ENCODE measurements at regions not wholly inside any gene's neighbourhood (a gene's known extent, or its start where the extent isn't known, plus 50 kb on each side); places are given as distances from the start of the nearest gene placed in this dataset.
A peak's percentile ranks its signal among the peaks of the same experiment; 100 is the strongest.
"Not testable (repeated sequence)": the region's sequence is repeated elsewhere in the genome, so short reads cannot be mapped to it uniquely, and the experiment has no call there.

DNA sequence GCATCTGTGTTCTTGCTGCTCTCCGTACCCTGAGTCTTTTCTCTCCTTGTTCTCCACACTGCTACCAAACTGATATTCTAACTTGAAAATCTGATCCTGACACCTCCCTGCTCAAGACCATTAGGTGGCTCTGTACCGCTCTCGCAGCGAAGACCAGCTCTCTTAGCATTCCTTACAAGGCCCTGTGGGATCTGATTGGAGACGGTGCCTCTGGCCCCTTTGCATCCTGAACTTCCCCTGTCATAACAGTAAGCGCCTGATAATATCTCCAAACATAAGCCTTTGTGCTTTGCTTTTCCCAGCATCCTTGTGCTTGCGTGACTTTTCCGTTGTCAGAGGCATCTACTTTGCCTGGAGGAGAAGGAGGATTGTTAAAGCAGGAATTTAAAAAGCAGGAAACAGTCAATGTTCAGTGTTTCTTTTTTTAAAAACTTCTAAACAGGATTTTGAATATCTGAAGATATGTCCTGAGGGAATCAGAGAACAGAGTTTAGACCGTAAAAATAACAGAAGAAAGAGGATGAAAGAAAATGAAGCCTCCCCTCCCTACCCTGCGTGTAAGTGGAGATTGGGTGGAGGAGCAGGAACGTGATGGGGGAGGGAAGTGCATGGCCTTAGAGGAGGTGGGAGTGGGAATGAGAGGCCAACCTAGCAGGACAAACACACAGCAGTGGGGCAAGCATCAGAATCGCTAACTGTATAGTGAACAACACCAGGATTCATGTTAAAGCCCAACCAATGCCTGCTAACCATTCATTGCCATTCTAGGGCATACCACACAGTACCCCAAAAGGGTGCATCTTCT is 89.2 kb upstream of the STMND1 start:
- DNase-seq (ENCODE audit: low spot score) = no peak

DNA sequence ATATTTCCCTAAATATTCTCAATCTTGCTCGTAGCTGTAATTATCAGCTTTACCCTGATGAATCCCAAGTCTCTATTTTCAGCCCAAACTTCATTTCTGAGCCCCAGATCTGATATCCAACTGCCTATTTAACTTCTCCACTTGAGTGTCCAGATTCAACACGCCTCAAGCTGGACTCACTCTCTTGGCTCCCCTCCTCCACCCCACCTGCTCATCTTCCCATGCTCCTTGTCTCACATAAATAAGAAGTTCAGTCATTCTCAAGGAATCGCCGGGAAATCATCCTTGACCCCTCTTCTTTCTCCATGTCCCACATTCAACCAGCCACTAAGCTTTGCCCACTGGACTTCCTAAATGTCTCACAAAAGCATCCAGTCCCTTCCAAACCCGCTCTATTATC is 89.9 kb upstream of the STMND1 start:
- no peak for DNase-seq (ENCODE audit: low spot score)

DNA sequence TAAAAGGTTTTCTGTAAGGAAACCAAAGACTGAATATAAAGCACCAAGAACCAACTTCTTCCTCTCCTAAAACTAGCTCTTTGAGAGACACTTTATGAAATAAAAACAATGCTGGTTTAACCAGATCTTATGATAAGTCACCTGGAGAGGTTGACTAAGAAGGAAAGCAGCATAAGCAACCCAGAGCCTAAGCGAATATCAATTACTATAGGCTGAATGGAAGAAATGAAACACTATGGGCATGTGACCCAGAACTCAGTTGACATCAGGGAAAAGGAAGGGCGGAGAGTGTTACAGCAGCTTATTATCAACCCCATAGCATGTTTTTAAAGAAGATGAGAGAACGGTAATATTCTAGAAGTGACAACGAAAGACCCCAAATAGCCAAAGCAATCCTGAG is 94.1 kb upstream of the STMND1 start:
- peak; percentile 31 for DNase-seq (ENCODE audit: low spot score)

DNA sequence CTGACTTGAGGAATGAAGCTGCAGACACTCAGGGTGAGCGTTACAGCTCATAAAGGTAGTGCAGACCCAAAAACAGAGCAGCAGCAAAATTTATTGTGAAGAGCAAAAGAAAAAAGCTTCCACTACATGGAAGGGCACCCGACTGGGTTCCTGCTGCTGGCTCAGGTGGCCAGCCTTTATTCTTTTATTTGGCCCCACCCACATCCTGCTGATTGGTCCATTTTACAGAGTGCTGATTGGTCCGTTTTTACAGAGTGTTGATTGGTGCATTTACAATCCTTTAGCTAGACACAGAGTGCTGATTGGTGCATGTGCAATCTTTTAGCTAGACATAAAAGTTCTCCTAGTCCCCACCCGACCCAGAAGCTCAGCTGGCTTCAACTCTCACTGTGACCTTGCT is 95.3 kb upstream of the STMND1 start:
- DNase-seq (ENCODE audit: low spot score) = no peak

DNA sequence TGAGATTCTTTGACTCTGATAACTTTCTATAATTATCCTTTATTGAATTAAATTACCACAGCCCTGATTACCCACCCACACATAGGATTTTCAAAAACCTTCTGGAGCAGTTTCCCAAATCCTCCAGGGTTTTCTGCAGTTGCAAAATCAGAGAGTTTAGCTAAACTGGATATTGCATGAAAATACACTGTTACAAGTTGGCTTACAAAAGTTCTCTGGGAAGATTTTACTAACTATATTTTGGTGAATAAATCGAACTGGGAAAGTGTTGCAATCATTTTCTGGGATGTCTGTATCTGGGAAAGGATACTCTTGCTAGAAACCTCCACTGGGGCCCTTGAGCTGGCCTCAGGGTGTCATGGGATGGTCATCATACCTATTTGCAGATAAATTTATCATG is 97.6 kb upstream of the STMND1 start:
- no peak for DNase-seq (ENCODE audit: low spot score)

DNA sequence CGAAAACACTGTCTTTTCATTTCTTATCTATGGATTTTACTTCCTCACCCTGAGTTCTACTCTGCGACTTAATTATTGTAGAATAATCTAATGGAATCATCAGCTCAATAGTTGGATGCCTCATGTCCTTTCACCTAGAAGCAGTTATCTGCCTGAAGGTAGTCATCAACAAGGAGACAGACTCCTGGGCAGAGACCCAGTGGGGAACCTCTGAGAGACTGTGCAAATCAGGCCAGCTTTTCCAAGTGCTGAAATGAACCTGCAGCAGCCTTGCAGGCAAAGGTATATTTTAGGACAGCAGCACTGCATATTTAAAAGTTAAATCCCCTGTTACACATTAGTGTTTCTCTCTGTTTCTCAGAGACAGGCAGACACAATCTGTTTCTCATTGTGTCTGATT is 99.7 kb upstream of the STMND1 start:
- no peak for DNase-seq (ENCODE audit: low spot score)

DNA sequence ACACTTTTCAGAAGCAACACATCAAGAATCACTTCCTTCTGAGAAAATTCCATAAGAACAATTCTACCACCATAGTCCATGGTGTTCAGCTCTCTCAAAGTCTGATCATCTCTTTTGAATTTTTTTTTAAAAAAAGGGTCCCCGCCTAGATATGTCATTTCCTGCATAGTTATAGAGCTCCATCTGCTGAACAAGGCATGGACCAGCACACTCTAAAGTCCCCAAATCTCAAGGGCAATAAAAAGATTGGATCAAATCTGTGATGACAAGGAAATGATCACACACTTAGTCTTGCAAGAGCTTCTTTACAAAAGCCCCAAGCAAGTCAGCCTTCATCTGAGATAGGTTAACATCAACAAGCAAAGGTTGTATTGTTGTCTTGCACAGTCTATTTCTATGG is 100.7 kb upstream of the STMND1 start:
- DNase-seq (ENCODE audit: low spot score) = no peak

DNA sequence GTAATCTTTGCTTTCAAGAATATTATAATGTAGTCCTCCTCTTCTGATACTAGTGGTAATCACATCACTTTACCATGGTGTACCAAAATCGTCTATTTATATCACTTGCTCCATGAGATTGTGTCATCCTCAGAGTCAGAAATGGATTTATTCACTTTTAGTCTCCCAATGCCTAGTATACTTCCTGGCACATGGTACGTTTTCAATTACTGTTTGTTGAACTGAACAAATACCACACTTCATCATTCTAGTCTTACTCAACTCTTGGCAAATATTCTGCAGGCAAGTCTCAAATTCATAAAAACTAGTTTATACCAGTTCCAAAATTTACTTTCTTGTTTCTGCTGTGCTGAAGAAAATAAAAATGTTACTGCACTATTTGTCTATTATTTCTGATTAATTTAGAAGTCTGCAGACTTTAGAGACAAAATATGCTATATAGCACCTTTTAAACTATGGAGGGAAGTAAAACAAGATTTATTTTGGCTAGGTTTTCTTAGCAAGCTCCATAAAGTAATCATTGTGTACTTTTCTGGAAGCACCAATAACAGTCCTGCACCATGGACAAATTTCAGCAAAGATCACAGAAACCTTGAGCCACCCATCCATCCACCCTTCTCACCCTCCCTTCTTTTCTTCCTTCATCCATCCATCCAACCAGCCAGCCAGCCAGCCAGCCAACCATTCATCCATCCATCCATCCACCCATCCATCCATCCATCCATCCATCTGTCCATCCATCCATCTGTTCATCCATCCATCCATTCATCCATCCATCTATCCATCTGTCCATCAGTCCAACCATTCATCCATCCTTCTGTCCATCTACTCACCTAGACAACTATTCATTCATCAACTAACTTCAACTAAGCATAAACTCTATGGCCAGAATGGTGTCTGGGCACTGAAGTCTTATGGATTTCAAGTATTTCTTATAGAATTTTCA is 102.1 kb upstream of the STMND1 start:
- DNase-seq (ENCODE audit: low spot score) = no peak

DNA sequence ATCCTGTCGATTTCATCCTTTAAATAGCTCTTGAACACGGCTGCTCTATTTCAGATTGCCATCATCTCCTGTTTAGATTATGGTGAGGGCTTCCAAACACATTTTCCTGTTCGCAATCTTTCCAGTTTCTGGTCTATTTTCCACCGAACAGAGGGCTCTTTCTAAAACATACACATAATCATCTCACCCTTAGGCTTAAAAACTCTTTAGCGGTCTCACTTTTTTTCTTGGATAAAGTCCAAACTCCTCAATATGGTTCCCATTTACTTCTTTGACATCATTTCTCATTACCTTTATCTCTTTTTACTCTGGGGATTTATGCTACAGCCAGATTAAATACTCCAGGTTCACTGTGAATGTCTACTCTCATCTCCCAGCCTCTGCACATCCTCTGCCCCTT is 103.4 kb upstream of the STMND1 start:
- DNase-seq (ENCODE audit: low spot score) = no peak

DNA sequence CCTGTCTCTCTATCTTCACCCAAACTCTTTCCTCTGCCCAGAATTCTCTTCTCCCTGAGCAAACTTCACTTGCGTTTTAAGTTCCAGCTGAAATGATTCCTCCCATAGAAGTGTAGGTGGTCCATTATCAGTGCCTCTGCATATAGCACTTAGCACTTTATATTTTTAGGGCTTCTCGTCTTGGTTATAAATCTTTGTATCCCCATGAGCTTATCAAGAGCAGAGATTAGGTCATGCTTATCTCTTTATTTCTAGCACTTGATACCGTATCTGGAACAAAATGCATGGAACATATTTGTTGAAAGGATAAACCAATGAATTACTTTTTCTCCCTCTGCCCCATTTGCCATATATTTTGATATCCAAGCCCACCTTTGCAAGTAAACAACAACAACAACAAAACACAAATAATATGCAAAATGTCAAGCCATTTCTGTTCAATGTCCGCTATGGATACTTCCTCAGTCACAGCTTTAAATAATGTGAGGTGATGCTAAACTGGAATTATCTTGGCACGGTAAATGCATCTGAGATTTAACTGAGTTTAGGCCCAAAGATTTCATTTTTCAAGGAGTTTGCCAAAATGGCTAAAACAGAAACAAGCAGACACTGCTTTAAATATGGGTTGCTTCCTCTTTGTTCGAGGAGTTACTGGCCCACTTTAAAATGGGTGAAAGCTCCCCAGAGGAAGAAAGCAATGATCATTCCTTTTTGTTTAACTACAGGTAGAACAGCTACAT is 106.2 kb upstream of the STMND1 start:
- DNase-seq (ENCODE audit: low spot score) = no peak

DNA sequence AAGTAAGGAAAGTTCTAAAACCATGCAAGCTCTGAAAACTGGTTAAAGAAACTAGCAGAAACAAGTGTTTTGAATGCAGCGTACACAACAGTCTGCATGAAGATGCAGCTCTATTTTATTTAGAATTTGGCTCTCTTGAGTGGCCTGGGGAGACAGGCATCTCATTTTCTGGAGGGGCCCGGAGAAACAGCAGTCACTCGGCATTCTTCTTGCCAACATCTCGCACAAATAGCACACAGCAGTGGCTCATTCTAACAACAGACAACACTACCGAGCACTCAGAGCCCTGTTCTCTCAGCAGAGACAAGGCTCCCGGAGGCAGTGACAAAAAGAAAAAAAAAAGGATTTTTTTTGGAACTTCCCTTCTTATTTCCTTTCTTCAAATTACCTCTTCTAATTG is 108.5 kb upstream of the STMND1 start:
- DNase-seq (ENCODE audit: low spot score) = no peak

DNA sequence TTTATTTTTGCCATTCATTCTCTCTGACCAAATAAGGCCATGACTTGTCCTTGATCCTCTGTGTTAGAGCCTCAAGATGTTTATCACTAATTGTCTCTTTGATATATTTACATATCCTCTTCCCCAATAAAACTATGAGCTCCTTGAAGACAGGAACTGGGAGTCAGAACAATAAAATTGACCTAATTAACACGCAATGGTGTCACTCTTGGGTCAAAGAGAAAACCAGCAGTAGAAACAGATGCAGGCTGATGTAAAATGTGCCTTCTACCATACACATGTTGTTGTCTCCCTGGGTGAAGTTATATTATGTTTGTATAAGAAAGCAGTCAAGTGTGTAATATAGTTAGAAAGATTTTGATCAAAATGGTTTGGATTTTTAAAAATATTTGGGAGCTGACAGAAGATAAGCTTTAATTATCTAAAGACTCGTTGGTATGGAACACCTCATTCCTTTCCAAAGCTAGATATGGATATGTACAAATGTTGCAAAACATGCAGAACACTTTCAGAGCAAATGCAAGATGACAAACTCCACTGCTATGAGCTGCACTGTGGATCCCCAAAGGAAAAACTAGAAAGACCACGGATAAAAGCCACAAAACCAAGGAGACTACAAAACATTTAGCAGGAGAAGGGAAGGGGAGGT is 109.7 kb upstream of the STMND1 start:
- DNase-seq (ENCODE audit: low spot score) = no peak

DNA sequence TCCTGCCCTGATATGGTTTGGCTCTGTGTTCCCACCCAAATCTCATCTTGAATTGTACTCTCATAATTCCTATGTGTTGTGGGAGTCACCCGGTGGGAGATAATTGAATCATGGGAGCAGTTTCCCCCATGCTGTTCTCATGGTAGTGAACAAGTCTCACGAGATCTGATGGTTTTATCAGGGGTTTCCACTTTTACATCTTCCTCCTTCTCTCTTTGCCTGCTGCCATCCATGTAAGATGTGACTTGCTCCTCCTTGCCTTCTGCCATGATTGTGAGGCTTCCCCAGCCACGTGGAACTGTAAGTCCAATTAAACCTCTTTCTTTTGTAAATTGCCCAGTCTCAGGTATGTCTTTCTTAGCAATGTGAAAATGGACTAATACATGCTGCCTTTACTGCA is 111.9 kb upstream of the STMND1 start:
- not testable (repeated sequence) for DNase-seq (ENCODE audit: low spot score)

DNA sequence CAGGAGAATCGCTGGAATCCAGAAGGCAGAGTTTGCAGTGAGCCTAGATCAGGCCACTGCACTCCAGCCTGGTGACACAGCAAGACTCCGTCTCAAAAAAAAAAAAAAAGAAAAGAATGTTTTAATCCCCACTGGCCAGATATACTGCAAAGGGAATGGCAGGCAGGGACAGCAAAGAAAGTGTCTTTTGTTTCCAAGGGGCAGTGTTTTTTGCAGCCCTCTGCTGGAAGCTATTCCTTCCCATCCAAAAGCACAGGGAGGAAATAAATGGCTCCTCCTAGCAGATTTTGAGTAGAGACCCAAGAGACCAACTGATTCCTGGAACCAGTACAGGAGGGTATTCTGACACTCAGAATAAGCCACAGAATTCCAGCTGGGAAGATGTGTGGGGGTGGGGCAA is 112.5 kb upstream of the STMND1 start:
- no peak for DNase-seq (ENCODE audit: low spot score)

DNA sequence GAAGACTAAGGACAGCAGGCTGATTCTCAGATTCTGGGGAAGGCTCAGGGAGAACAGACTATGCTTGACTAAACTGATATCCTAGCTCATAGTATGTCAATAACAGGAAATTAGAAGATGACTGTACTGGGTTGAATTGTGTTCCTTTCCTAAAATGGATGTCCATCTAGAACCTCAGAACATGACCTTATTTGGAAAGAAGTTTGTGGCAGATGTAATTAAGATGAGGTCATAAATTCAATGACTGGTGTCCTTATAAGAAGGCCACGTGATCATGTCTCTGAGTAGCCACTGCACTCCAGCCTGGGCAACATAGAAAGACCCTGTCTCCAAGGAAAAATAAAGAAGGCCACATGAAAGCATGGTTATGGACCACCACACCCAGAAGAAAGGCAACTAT is 113.9 kb upstream of the STMND1 start:
- DNase-seq (ENCODE audit: low spot score) = no peak

DNA sequence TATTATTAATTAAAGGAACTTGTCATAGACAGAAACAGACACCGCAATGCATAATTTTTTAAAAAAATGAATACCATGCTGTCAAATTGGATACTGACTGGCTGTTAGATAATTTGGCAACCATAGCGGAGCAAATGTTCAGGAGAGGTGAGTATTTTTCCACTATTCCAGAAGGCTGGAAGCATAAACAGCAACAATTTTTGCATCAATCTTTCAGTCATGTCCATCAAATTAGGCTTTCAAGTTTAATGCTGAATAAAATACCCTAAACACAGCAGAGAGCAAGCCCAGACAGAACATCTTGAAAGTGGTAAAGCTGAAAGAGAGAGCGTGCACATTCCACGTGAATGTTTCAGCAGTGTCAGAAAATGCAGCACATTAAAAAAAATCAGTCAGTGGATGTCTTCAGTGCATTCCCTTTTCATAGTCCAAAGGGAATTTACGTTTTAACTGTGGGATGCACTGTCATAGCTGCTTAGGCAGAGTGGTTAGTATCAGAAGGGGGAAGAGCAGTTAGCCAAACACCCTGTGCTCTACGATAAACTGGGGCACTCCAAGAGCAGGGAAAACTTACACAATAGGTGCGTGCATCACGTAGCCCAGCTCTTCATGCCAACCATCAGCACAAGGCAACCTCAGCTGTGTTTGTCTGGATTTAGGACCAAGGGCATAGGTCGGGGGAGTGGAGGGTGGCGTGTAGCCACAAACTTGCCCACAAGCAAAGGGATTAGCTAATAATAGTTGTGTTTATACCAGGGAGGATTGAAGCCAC is 116.2 kb upstream of the STMND1 start:
- DNase-seq (ENCODE audit: low spot score) = no peak

DNA sequence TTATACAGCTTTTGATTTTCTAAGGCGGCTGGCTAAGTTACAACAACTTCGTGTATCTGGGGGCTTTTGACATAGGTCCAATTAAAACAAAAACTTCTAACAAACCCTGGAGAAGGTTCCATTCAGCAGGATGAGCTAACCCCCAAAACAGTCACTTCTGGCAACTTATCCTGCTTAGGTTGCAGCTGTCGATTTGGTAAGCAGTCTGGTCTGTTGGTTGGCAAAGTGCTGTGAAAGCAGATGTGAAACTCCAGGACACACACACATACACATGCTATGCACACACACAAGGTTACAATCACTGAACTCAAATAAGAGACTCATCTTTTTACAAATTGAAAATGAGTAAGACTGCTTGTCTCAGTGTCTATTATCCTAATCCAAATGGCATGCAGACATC is 119.0 kb upstream of the STMND1 start:
- no peak for DNase-seq (ENCODE audit: low spot score)

DNA sequence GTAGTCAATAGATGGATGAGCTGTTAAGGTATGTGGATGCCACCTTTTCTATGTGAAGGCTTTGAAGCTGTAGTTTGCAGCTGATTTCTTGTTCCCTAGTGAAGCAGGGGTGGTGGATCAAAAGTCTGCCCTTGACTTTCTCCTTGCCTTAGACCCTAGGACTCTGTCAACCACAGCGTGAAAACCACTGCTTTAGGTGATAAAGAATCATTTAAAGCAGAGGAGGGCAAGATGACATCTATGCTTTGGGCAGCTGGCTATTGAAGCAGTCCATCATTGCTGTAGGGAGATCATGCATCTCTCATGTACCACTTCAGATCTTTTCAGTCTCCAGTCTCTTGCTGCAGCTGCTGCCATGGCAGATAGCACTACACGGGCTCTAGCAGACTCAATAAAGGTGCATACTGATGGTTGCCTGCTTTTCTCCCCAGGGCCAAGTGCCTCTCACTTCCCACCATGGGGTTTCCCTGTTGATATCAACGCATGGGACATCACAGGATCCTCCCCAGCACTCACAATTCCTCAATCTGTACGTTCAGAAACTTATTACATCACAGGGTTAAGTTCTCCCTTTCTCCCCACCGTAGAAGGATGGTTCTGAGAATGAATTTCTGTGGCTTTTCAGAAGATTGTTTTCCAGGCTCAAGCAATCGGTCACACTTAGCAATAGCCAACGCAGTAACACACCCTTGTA is 122.0 kb upstream of the STMND1 start:
- DNase-seq (ENCODE audit: low spot score) = no peak

DNA sequence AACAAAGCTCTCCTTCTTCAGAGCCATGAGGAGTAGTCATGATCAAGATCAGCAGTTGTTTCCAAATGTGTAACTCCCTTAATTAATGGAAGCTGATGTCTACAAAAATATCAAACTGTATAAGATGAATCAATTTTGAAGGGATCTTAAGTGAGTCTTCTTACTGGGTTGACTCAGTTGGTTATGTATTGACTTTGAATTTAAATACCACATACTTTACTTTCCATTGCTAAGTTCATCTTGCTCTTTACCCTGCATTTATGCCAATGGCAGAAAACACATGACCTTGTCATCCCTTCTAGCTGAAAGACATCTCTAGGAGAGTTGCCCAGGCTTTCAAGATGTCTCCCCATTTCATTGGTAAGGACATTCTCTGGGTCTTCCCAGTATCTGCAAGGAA is 123.2 kb upstream of the STMND1 start:
- DNase-seq (ENCODE audit: low spot score) = no peak

DNA sequence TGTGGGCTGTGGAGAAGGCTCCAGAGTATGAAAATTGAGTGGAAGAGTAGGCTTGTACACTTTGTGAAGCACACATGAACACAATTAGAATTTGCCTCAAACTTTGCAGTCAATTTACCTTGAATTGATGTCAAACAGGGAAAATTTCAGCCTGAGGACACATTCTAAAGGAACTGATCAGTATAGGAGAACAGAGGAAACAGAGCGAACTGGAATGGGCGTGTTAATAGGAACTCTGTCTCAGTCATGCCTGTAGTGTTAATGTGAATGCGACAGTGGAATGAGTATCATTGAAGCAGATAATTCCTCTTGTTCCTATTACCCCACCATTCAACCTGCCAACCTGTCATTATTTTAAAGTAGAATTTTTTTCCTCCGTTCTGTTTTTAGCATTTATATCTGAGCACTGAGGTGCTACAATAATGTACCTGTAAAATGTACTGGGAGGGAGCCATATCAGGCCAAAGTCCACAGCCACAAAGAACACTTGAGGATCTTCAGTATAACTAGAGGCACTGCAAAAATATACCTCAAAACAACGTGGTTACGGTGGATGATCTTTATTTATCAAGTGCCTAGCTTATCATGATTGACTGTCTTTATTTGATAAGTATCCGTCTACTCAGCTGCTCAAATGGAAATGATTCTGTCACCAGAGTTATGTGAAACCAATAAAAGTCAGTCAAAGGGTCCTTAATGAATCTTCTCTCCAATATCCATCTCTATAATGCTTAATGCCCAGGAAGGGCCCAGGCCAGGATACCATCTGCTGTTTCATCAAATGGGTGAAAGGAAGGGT is 125.3 kb upstream of the STMND1 start:
- DNase-seq (ENCODE audit: low spot score) = no peak

Data from activated CD4-positive, alpha-beta T cell treated with anti-CD3 and anti-CD28 coated beads, Interleukin-2, Interleukin-4, amounts not matched to agents 100 ng/mL and 50 ng/mL, durations not matched to agents 16 hours and 8 hours (primary cell).